GM10266 (cell line): ENCODE measurements at regions not wholly inside any gene's neighbourhood (a gene's known extent, or its start where the extent isn't known, plus 50 kb on each side); places are given as distances from the start of the nearest gene placed in this dataset.

Experiments
- DNase-seq: peaks from one replicate; pipeline ENCODE4 v3.0.0; 2012; ENCODE audit errors: extremely low spot score
- CTCF ChIP-seq: IDR thresholded peaks from 2 replicates; pipeline ENCODE4 v1.5.1; 2012; ENCODE audit warnings: mild to moderate bottlenecking, low read depth; ENCODE audit not compliant: control insufficient read depth, insufficient read depth; ENCODE audit errors: missing control alignments

- DNase-seq: no peak
Observed at GRCh38 chr21:16133248-16133647, 403.5 kb downstream of the USP25 start.

GRCh38 chr21:16134134-16134533, 404.4 kb downstream of the USP25 start:
- no peak for DNase-seq
- no peak for TF ChIP-seq CTCF

More at GRCh38 chr21:16133248-16133647, 403.5 kb downstream of the USP25 start:
- no peak for TF ChIP-seq CTCF

DNA sequence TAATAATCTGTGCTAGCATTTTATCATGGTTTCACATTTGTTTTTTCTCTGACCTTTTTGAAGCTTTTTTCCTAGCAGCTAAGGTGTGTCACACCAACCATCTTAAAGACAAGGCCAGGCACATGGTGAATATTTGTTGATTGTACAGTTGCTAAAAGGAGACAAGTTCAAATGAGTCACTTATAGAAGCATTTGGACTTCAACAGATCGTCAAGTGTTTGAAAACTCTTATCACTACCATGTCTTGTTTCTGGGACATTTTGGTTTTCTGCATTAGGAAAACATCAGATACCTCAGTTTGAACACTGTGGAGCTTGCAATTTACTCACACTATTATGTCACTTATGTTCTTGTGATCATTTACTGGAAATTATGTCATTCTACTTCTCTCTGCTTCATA, 407.3 kb downstream of the USP25 start:
- DNase-seq: no peak
- no peak for TF ChIP-seq CTCF

DNA sequence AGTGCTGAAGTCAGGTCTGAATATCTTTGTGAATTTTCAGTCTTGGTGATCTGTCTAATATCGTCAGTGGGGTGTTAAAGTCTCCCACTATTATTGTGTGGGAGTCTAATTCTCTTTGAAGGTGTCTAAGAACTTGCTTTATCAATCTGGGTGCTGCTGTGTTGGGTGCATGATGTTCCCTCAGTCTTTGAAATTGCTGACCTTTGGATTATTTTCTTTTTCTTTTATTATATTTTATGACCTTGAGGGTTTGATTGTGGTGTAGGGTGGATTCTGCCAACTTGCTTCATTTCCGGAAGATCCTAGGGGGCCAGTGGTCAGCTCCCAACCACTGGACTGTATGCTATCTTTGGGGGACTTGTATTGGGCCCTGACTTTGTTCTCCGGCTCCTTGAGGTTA, 415.3 kb downstream of the USP25 start:
- DNase-seq: no peak
- TF ChIP-seq CTCF: no peak

- no peak for DNase-seq
- TF ChIP-seq CTCF: no peak
Observed at GRCh38 chr21:16145479-16145878, 415.7 kb downstream of the USP25 start.

GRCh38 chr21:16154321-16154720, 424.5 kb downstream of the USP25 start:
- no peak for TF ChIP-seq CTCF
- DNase-seq: no peak

DNA sequence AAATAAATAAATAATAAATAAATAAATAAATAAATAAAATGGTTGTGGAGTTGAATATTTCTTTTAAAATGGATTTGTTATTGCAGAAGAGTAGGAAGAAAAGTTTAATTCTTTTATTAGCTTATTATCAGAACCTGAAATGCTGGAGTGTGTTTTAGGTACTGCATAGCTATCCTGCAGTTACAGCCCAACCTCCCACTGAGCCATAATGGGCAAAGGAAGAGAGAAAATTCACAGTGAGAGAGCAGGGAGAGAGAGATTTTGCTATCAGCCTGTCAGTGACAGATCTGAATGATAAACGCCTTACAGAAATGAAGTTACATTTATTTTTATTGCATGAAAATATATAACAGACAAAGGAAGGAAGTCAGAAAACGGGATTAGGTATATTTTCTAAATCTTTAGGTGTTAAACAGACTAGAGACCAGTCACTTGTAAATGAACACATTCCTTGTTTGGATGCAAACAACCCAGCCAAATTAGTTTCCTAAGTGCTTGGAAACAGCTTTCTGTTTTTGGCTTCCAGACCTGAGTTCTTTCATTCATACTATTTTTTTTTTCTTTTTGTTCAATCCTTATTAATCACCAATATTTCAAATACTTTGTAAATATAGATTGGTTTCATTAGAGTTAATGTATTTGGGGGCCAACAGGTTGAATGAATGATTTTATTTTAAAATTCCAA, 425.3 kb downstream of the USP25 start:
- DNase-seq: no peak
- TF ChIP-seq CTCF: no peak
